ENCODE measurements at regions not wholly inside any gene's neighbourhood (a gene's known extent, or its start where the extent isn't known, plus 50 kb on each side); places are given as distances from the start of the nearest gene placed in this dataset.
"Not testable (repeated sequence)": the region's sequence is repeated elsewhere in the genome, so short reads cannot be mapped to it uniquely, and the experiment has no call there.

GRCh38 chr12:31819427-31819826 lies 90.6 kb upstream of the AMN1 start:
- H3K27me3 ChIP-seq, result no peaks in the 10 kb centered on the region
- DNase-seq, result no peak
- H3K4me3 ChIP-seq, result no peak overlapping the region
- intact Hi-C loops (cut with DNase I; ENCODE audit: low total_unique reads), result no loop called here
- no peaks in the 10 kb centered on the region for H3K9me3 ChIP-seq
- TF ChIP-seq CTCF (IDR thresholded peaks at IDR 0.05), result no peak
- H3K4me1 ChIP-seq, result no peaks in the 10 kb centered on the region
- no peaks in the 10 kb centered on the region for H3K36me3 ChIP-seq
- no peak overlapping the region for H3K27ac ChIP-seq

- no peaks in the 10 kb centered on the region for H3K9me3 ChIP-seq
- H3K27ac ChIP-seq, result no peak overlapping the region
- no peaks in the 10 kb centered on the region for H3K36me3 ChIP-seq
- intact Hi-C loops (cut with DNase I; ENCODE audit: low total_unique reads), result no loop called here
- no peak for DNase-seq
- no peaks in the 10 kb centered on the region for H3K27me3 ChIP-seq
- no peak overlapping the region for H3K4me3 ChIP-seq
- no peaks in the 10 kb centered on the region for H3K4me1 ChIP-seq
- TF ChIP-seq CTCF (IDR thresholded peaks at IDR 0.05), result no peak
Measured at GRCh38 chr12:31818623-31819268, 89.9 kb upstream of the AMN1 start.

- no peak for TF ChIP-seq CTCF (IDR thresholded peaks at IDR 0.05)
- no peak for DNase-seq
- intact Hi-C loops (cut with DNase I; ENCODE audit: low total_unique reads), result no loop called here
- no peaks in the 10 kb centered on the region for H3K4me1 ChIP-seq
- no peak overlapping the region for H3K27ac ChIP-seq
- H3K27me3 ChIP-seq, result no peaks in the 10 kb centered on the region
- H3K4me3 ChIP-seq, result no peak overlapping the region
- no peaks in the 10 kb centered on the region for H3K9me3 ChIP-seq
- H3K36me3 ChIP-seq, result no peaks in the 10 kb centered on the region
Measured at GRCh38 chr12:31817120-31817519, 88.3 kb upstream of the AMN1 start.

- intact Hi-C loops (cut with DNase I; ENCODE audit: low total_unique reads), result no loop called here
- DNase-seq, result no peak
- Histone ChIP-seq H3K9me3 (no peaks in the 10 kb centered on the region), H3K4me1 (no peaks in the 10 kb centered on the region), H3K4me3 (no peak overlapping the region), H3K36me3 (no peaks in the 10 kb centered on the region), H3K27me3 (no peaks in the 10 kb centered on the region), H3K27ac (no peak overlapping the region)
- no peak for TF ChIP-seq CTCF (IDR thresholded peaks at IDR 0.05)
Measured at GRCh38 chr12:31815096-31815495, 86.3 kb upstream of the AMN1 start.

- intact Hi-C loops (cut with DNase I; ENCODE audit: low total_unique reads), result no loop called here
- Histone ChIP-seq H3K27ac (no peak overlapping the region), H3K36me3 (no peaks in the 10 kb centered on the region), H3K9me3 (no peaks in the 10 kb centered on the region), H3K4me3 (no peak overlapping the region), H3K4me1 (no peaks in the 10 kb centered on the region), H3K27me3 (no peaks in the 10 kb centered on the region)
- DNase-seq, result no peak
- TF ChIP-seq CTCF (IDR thresholded peaks at IDR 0.05), result no peak
Measured at GRCh38 chr12:31813305-31813704, 84.5 kb upstream of the AMN1 start.

- Histone ChIP-seq H3K36me3 (no peaks in the 10 kb centered on the region), H3K27me3 (no peaks in the 10 kb centered on the region), H3K27ac (no peak overlapping the region), H3K4me1 (no peaks in the 10 kb centered on the region), H3K4me3 (no peak overlapping the region), H3K9me3 (no peaks in the 10 kb centered on the region)
- TF ChIP-seq CTCF (IDR thresholded peaks at IDR 0.05), result no peak
- DNase-seq, result no peak
- intact Hi-C loops (cut with DNase I; ENCODE audit: low total_unique reads), result no loop called here
Measured at GRCh38 chr12:31807773-31808097, 78.9 kb upstream of the AMN1 start.

- intact Hi-C loops (cut with DNase I; ENCODE audit: low total_unique reads); H3K27ac ChIP-seq; DNase-seq; H3K9me3 ChIP-seq; H3K4me1 ChIP-seq; H3K27me3 ChIP-seq; H3K4me3 ChIP-seq; H3K36me3 ChIP-seq: not testable (repeated sequence)
Measured at GRCh38 chr12:31807081-31807772, 78.4 kb upstream of the AMN1 start.

- H3K4me3 ChIP-seq; intact Hi-C loops (cut with DNase I; ENCODE audit: low total_unique reads); H3K27ac ChIP-seq; H3K27me3 ChIP-seq; H3K4me1 ChIP-seq; H3K36me3 ChIP-seq; H3K9me3 ChIP-seq; DNase-seq: not testable (repeated sequence)
Measured at GRCh38 chr12:31805681-31806080, 76.9 kb upstream of the AMN1 start.
